Prostate gland (tissue), 2 donors: ENCODE measurements at regions not wholly inside any gene's neighbourhood (a gene's known extent, or its start where the extent isn't known, plus 50 kb on each side); places are given as distances from the start of the nearest gene placed in this dataset.
A peak's percentile ranks its signal among the peaks of the same experiment; 100 is the strongest.

Experiments
- DNase-seq: peaks from one replicate; pipeline ENCODE4 v3.0.0-alpha.2; 2019; ENCODE audit warnings: low spot score
- H3K27ac ChIP-seq, 2 donors: fragments of 200-600 bp; sonication (generic); 2 replicates each; pipeline ENCODE4 v1.5.1; 2017 to 2019
- H3K27me3 ChIP-seq: fragments of 200-600 bp; sonication (generic); replicated peaks from 2 replicates; pipeline ENCODE4 v1.5.1; 2019; ENCODE audit not compliant: insufficient read depth
- H3K36me3 ChIP-seq, 2 donors: fragments of 200-600 bp; sonication (generic); 1 replicate in 1 of 2; 2 replicates in 1 of 2; pipeline versions ENCODE4 v1.5.1 to v1.8.1; 2017 to 2019
- H3K4me1 ChIP-seq: fragments of 200-600 bp; sonication (generic); replicated peaks from 2 replicates; pipeline ENCODE4 v1.5.1; 2019
- H3K4me3 ChIP-seq, 2 donors: fragments of 200-600 bp; sonication (generic); 2 replicates each; pipeline ENCODE4 v1.5.1; 2017 to 2019
- H3K9me3 ChIP-seq: fragments of 200-600 bp; sonication (generic); 2 replicates; pipeline ENCODE4 v1.5.1; 2017
- POLR2A ChIP-seq: fragments of 450-650 bp; IDR thresholded peaks from one replicate; pipeline ENCODE4 v1.6.1; 2016; ENCODE audit warnings: antibody characterized with exemption, mild to moderate bottlenecking
- POLR2AphosphoS5 ChIP-seq: sonication (generic); formaldehyde crosslinking; IDR thresholded peaks from one replicate; pipeline ENCODE4 v1.6.1; 2017; ENCODE audit warnings: antibody characterized with exemption
- WGBS: methylation state at CpG from one replicate; pipeline ENCODE4 v1.1.5; 2018; 5-methylcytosine and 5-hydroxymethylcytosine counted together
- intact Hi-C: fragments of 100-400 bp; cut with DNase I; formaldehyde crosslinking; loops from one replicate; pipeline ENCODE4 v1.14.2; 2022
- TF ChIP-seq, protein P1 (sequence below), 4 experiments: fragments of 200-600 bp in 2 of 4; fragments of 450-650 bp in 2 of 4; sonication (generic) in 2 of 4; IDR thresholded peaks; 1 replicate in 3 of 4; 2 replicates in 1 of 4; pipeline ENCODE4 v1.5.1; 2016 to 2019; ENCODE audit warnings: antibody characterized with exemption in 4 of 4, mild to moderate bottlenecking in 2 of 4, moderate library complexity in 2 of 4

DNA sequence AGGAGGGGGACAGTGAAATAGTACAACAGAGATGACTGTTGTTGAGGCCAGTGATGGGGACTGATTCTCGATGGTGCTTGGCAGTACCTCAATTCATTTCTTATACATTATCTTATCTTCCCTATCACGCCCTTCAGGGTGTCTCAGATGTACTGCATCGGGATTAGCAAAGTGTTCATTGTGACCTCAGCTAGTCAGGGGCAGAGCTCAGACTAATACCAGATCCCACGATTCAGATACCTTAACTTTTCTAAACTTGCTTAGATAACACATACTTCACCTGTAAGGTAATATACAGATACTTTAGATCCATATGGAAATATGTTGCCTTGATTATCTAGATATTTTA, 720.6 kb downstream of the EFNB2 start:
- no peak overlapping the region for H3K4me3 ChIP-seq
- DNase-seq: no peak

DNA sequence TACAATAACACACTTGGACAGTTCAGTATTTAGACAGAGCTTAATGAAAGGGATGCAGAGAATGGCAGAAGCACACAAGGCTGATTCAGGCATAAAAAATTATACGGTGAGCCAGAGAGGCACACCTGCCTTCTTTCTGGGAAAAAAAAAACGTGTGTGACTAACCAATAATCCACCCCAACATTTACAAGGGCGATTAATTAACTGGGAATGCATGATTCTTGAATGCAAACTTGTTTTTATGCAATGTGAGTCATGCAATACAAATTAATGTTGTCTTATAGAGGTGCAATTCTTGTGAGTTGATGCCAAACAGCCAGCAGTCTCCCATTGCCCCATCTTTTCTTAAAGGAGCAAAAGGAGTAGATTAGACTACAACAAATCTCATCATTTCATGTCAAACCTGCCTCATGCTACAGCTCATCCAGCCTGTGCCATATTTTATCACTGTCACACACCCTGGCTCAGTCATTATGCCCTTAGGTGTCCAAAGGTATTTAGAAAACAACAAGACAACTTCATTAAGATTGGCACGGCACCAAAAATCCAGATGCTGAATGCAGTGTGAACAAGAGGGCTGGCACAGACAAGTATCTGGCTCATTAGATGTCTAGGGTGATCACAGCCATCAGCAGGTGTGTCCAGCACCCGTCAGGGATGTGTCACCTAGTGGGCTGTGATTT, 721.1 kb downstream of the EFNB2 start:
- Histone ChIP-seq H3K27me3 (no peaks in the 10 kb centered on the region), H3K4me1 (no peaks in the 10 kb centered on the region), H3K36me3 (no peaks in the 10 kb centered on the region), H3K27ac (no peak overlapping the region), H3K4me3 (no peak overlapping the region), H3K9me3 (no peaks in the 10 kb centered on the region)
- 57% methylated on average over 5 of the region's 5 CpGs for WGBS
- TF ChIP-seq, protein P1, sequence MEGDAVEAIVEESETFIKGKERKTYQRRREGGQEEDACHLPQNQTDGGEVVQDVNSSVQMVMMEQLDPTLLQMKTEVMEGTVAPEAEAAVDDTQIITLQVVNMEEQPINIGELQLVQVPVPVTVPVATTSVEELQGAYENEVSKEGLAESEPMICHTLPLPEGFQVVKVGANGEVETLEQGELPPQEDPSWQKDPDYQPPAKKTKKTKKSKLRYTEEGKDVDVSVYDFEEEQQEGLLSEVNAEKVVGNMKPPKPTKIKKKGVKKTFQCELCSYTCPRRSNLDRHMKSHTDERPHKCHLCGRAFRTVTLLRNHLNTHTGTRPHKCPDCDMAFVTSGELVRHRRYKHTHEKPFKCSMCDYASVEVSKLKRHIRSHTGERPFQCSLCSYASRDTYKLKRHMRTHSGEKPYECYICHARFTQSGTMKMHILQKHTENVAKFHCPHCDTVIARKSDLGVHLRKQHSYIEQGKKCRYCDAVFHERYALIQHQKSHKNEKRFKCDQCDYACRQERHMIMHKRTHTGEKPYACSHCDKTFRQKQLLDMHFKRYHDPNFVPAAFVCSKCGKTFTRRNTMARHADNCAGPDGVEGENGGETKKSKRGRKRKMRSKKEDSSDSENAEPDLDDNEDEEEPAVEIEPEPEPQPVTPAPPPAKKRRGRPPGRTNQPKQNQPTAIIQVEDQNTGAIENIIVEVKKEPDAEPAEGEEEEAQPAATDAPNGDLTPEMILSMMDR (IDR thresholded peaks at IDR 0.05): no peak
- TF ChIP-seq POLR2A (no peak), POLR2AphosphoS5 (no peak)
- DNase-seq: no peak
- intact Hi-C loops: no loop called here

More for the DNA sequence above, 720.6 kb downstream of the EFNB2 start:
- Histone ChIP-seq H3K4me1 (no peaks in the 10 kb centered on the region), H3K9me3 (no peaks in the 10 kb centered on the region), H3K27ac (no peak overlapping the region), H3K27me3 (no peaks in the 10 kb centered on the region), H3K36me3 (no peaks in the 10 kb centered on the region)
- 67% methylated on average over 4 of the region's 4 CpGs for WGBS
- TF ChIP-seq POLR2A: no peak
- no peak for TF ChIP-seq POLR2AphosphoS5
- TF ChIP-seq, protein P1 (IDR thresholded peaks at IDR 0.05): no peak
- intact Hi-C loops: no loop called here

DNA sequence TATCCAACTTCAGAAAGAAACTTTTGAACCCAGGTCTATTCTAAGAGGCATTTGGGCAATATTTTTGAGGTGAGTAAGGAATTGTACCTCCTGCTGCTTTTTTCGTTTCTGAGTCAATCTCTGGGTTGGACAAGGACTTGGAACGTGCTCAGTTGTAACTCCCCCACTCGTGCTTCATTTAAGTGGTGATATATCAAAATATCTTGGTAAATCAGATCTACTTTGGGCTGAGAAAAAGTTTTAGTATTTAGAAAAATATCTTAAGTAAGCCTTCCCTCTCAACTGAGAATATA, 728.9 kb downstream of the EFNB2 start:
- Histone ChIP-seq H3K4me3 (no peak overlapping the region), H3K36me3 (no peaks in the 10 kb centered on the region), H3K27ac (no peak overlapping the region), H3K27me3 (no peaks in the 10 kb centered on the region), H3K9me3 (no peaks in the 10 kb centered on the region), H3K4me1 (no peaks in the 10 kb centered on the region)
- DNase-seq: no peak
- TF ChIP-seq, protein P1 (IDR thresholded peaks at IDR 0.05): no peak
- intact Hi-C loops: no loop called here
- WGBS: 49% methylated on average over 3 of the region's 3 CpGs

DNA sequence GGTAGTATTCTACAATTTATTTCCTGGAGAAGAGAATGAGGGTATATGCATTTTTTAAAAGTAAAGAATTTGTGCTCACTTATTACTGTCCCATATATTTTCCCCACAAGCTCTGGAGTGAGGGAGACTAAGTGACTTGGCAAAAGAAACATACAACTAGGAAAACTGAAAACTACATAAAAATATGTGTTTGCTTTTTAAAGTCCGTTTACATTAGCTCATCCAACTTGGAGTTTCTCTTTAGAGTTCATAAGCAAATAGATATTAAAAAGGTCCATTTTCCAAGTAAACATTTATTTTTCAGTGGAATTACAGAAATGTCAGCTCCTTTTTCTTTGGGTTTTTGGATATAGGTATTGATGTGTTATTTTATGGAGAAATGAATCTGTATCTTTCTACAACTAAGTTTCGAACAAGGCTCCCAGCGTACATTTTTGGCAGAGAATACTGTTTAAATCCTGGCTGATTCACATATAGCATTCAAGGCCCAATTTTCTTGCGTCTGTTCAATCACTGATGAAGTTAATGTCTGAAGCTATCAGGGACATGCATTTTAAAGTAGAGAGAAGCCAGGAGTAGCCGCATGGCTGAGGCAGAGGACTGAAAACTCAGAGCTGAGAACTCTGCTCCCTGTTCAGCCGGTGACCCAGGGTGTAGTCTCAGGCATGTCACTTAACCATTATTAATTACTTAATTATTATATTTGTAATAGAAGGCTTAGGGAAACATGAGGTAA, 729.4 kb downstream of the EFNB2 start:
- no peaks in the 10 kb centered on the region for H3K4me1 ChIP-seq
- H3K36me3 ChIP-seq: no peaks in the 10 kb centered on the region
- TF ChIP-seq, protein P1 (IDR thresholded peaks at IDR 0.05): no peak
- no peak for TF ChIP-seq POLR2A
- no peak for TF ChIP-seq POLR2AphosphoS5
- WGBS: 74% methylated on average over 6 of the region's 6 CpGs
- no peak overlapping the region for H3K27ac ChIP-seq
- DNase-seq: no peak
- H3K4me3 ChIP-seq: no peak overlapping the region
- no peaks in the 10 kb centered on the region for H3K9me3 ChIP-seq
- H3K27me3 ChIP-seq: no peaks in the 10 kb centered on the region
- intact Hi-C loops: no loop called here

DNA sequence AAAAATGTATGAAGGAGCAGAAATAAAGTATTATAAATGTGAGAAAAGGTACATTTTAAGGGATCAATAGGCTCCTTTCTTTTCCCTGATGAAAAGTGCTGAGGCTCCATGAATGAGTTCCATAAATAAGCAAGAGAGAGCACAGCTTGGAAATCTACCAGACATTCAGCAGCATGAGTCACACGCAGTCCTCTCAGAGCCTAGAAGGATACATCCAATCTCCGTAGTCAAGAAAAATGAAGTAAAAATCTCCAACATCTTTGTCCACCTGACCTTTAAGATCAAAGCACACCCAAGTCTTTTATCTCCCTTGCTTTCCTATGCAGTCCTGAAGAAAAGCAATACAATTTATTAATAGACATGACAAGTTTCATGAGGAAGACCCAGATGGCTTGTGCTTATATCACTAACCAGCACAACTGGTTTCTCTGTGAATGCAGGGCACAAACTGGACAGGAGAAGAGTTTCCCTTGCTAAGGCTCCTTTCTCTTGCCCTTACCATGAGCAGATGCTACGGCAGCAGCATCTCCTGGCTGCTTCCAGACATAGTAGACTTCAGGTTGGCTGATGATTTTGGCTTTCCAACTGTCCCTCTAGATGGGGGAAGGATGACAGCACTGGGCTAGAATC, 730.8 kb downstream of the EFNB2 start:
- peak; percentile 12 for TF ChIP-seq POLR2AphosphoS5
- TF ChIP-seq POLR2A: no peak
- 37% methylated on average over 3 of the region's 3 CpGs for WGBS
- Histone ChIP-seq H3K36me3 (no peaks in the 10 kb centered on the region), H3K4me3 (no peak overlapping the region), H3K27ac (no peak overlapping the region), H3K9me3 (no peaks in the 10 kb centered on the region), H3K27me3 (no peaks in the 10 kb centered on the region), H3K4me1 (no peaks in the 10 kb centered on the region)
- peak; percentile 27 for DNase-seq
- intact Hi-C loops: no loop called here
